HG03097 (cell line): ENCODE measurements at regions not wholly inside any gene's neighbourhood (a gene's known extent, or its start where the extent isn't known, plus 50 kb on each side); places are given as distances from the start of the nearest gene placed in this dataset.

Experiments used
- ATAC-seq: cut with Tn5 transposase; IDR thresholded peaks from one replicate; pipeline ENCODE4 v1.9.1; 2021; ENCODE audit not compliant: unreplicated experiment, low FRiP score

DNA sequence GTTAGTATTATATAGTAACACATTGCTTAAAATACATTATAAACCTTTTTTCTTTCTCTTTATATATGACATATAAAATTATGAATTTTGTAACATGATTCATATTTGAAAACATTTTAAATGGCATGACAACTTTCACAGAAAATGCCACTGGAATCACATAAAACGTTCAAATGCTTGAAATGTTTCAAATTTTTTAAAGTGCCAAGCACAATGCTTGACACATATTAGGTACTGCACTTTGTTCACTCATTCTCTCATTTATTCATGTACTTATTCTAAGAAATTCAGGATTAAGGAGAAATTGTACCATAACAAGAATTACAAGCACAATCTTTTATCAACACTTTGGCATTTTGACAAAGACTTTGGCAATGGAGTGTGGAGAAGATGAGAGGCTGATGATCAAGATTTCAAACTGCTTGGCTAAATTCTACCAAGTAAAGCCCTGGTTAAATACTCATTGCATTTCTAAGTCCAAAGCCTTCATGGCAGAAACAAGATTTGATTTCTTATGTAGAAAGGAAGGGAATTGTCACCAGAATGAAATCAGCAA lies 232.2 kb downstream of the C12orf50 start:
- no peak for ATAC-seq

DNA sequence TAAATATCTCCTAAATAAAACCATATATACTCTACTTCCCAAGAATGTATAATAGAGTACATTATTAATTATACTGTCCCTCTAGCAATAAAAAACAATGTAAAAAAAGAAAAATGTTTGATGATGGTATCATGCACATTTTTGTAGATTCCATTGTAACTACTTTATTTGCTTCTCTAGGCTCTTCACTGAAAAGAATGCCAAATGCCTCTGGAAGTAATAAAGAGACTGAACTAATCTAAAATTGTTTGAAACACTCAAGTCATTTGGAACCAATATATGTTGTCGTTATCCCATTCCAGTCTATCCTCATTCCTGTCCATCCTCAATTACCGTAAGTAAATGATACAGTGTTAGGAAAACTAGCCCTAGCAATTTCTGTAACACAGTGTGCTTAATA lies 233.6 kb downstream of the C12orf50 start:
- no peak for ATAC-seq

DNA sequence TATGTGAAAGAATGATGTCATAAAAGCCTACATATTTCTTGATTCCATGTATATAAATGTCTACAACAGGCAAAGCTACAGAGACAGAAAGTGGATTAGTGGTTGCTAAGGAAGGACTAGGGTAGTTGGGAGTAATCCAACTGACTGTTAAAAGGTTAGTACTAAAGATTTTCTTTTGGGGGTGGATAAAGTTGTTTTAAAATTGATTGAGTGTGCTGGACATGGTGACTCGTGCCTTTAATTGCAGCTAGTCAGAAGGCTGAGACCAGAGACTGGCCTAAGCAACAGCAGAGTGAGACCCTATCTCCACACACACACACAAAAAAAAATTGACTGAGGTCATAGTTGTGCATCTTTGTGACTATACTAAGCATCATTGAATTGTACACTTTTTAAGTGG lies 234.3 kb downstream of the C12orf50 start:
- ATAC-seq, result no peak

DNA sequence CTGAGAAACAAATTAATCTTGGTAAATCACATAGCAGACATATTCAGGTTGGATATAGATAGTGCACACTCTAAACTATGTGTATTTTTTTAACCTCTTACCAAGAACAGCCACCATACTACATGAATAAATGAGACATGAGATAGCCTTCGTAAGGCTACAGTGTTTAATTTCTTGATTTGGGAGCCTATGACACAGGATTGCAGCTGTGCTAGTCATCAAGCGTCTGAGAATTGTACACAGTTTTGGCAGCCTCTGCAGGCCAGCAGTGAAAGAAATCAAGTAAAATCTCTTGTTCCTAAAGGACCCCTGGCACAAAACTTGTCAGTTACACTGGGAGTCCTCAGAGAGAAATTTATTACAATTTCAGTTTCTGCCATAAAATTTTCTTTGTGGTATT lies 236.1 kb downstream of the C12orf50 start:
- no peak for ATAC-seq

DNA sequence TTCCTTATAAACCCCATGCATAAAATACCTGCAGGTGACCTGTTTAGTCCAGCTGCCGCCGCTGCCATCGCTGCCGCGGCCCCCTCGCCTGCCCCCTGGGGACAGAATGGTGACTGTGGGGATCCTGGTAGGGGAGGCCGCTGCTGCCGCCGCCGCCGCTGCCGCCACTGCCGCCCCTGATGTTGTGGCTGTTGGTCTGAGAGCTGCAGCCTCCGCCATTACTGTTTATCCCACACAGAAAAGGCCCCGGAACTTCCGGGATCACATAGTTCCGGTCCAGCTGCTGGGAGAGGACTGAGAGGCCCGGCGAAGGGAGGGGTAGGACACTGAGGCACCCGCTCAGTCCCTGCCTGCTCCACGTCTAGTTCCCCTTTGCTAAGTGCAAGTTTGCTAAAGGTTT lies 244.9 kb downstream of the C12orf50 start:
- no peak for ATAC-seq

DNA sequence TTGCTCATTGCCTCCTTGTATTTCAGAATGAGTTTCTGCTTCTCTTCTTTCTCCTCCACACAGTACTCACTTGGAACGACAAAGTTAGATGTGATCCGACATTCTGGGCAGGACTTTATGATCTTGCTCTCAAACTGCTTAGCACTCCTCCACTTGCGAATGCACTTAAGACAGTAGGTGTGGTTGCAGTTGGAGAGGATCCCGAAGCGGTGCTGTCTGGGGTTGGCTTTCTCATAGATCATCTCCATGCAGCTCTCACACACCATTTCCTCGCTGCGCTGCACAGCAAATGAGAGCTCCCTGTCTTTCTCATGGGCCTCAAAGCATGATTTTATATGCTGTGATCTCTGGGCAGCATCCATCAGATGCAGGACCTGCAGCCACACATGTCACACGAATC lies 245.7 kb downstream of the C12orf50 start:
- no peak for ATAC-seq

DNA sequence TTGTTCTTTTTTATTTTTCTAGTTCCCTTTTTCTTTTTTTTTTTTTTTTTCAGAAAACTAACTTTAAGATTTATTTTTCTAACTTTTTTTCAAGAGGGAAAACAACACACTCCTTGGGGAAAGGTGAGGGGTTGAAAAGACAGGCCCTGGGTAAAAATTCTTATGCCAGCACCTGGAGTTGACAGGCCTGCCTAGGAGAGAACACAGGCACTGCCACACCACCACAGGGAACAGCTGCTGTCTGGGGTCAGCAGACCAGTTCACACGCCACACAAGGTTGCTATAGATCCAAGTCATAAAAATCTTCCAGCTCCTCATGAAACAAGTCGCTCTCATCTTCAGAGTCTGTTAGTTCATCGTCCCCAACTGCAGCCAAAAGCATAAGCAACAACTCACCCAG lies 246.4 kb downstream of the C12orf50 start:
- ATAC-seq, result no peak

DNA sequence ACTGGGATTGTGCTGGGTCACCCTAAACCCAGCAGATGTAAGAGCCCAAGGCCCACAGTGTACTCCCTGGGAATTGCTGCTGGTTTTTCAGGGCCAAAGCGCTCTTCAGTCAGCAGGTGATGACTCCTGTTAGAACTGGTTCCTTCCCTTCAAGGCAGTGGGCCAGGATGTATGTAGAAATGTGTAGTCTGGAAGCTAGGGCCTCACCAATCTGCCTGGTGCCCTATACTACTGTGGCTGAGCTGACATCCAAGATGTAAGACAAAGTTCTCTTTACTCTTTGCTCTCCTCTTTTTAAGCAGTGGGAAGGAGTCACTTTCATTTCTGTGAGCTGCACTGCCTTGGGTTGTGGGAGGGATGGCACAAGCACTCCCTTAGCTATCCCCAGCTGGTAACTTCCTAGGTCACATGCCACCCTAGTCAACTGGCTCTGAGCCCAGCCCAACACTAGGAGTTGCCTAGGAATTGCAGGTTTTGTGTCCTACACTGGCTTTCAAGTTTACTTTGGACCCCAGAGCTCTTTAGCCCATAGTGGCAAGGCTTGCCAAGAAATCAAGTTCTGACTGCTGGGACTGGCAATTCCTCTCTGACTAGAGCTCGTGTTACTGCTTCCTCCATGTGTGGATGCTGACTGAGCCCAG lies 249.2 kb downstream of the C12orf50 start:
- no peak for ATAC-seq

DNA sequence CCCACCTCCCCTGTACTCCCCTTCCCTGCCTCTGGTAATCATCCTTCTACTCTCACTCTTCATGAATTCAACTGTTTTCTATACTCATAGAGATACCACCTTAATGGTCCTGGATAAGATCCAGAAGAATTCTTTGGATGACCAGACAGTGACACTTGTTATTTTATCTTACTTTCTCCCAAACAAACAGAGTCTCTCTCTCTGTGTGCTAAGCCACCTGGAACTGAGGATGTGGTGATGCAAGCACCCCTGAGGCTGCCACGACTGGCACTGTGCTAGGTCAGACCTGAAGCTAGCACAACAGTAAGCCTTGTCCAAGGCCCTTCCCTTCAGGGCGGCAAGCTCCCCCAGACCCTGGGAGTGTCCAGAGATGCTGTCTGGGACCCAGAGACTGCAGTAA lies 250.2 kb downstream of the C12orf50 start:
- ATAC-seq, result no peak

DNA sequence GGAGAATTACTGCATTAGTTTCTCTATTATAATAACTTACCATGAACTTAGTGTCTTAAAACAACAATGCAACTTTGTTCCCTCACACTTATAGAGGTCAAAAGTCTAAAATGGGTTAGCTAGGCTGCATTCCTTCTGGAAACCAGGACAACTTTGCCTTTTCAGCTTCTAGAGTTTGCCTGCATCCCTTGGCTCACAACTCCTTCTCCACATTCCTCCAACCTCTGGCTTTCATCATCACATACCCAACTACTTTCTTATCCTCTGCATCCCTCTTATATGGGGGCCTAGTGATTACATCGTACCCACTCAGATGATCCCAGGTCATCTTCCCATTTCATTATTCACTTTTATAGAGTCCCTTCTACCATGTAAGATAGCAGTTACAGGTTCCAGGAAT lies 251.1 kb downstream of the C12orf50 start:
- no peak for ATAC-seq

DNA sequence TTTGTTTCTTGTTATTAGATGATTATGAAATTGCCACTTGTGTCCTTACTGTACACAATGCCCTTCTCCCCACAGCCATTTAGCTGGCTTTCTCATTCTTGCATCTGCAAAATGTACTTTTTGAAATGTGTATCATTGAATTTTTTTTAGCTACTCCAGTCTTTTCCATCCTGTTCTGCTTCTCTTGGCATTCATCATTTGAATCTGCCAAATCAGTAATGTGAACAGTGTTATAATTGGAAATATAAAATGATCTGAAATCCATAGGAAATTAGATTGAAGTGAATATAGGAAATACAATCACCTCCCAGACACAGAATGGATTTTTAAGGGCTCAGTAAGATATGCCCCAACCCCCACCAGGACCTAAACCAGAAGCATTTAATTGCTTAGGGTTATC lies 253.4 kb downstream of the C12orf50 start:
- ATAC-seq, result no peak

DNA sequence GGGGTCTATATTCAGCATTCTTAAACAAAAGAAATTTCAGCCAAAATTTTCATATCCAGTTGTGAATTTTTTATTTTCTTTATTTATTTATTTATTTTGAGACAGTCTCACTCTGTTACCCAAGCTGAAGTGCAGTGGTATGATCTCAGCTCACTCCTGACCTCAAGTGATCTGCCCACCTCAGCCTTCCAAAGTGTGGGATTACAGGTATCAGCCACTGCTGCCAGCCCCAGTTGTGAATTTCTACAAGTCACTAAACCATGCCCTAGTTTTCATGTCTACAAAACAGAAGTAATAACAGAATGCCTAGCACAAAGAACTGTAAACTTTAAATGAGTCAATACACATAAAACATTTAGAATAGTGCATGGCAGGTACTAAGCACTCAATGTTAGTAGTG lies 254.2 kb downstream of the C12orf50 start:
- ATAC-seq, result no peak

DNA sequence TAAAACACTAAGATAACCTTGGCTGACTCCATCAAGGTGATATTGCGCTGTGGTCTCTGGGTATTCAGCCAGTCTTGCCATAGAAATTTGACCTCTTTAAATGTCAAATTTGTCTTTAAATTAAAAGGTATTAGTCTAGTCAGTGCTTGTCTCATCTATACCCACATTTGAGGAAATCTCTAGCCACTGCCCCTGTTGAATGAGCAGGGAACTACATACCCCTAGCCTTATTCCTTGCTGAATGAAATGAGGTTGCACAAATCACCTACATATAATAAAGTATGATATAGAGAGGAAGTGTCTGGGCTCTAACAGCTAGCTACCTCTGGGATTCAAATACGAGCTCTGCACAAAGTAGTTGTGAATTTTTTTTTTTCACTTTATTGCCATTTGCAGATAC lies 256.8 kb downstream of the C12orf50 start:
- no peak for ATAC-seq

DNA sequence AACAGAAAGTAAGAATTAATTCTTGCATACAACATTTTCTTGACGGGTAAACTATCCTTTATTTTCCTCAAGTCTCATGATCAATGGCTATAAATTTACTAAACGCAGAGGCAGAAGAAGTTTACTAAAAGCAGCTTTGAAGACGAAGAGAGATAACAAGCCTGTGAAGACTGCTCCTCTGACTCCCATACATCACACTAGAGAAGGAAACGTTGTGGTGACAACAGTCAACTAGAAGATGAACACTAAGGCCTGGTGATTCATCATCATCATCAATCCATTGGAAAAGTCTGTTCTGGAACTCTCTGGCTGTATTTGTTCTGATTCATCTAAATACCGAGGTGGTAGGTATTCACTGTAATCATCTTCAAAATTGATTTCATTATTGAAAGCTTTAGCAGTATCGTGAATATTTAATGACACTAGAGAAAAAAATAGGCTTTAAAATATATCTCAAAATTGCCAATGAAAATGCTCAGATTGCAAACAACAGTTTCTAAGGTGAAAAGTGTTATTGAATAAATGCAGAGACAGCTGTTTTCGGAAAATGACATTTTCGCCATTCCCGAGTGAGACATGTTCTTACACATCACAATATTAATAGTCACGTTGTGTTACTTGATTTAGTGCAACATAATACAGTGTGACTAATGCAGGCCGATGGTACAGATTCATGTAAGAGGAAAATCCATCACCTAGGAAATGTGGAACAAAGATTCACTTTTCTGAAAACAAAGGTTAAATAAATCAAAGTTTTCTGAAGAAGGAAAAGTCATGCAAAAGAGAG lies 260.5 kb downstream of the C12orf50 start:
- no peak for ATAC-seq

DNA sequence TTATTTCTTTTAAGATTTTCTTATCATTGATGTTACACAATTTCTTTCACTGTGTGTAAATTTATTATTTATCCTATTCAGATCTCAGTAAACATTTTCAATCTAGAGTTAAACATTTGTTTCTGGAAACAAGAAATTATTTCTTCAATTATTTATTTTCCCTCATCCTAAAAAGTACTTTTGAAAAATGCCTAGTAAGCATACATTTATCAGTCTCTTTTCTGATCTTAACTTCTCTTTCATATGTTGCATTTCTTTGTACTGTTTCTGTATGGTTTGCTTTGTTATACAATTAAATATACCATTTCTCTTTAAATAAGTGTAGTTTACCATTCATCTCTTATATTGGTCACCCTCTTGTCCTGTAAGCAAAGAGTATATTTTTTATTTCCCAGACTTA lies 263.2 kb downstream of the C12orf50 start:
- ATAC-seq, result no peak

DNA sequence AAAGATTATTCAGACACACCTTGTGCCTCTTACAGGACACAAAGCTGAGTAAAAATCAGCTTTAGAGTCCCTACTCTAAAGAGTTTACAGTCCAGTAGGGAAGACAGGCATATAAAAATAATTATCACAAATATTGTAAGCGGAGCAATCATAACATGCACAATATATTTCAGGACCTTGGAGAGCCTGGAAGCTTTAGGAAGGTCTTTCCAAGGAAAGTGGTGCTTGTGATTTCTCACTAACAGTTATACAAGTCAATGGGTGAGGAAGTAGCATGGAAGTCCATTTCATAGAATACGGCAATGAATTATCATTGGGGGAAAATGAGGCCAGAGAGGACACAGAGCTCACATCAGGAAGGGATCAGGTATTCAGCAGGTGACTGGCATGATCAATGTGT lies 268.3 kb downstream of the C12orf50 start:
- no peak for ATAC-seq

DNA sequence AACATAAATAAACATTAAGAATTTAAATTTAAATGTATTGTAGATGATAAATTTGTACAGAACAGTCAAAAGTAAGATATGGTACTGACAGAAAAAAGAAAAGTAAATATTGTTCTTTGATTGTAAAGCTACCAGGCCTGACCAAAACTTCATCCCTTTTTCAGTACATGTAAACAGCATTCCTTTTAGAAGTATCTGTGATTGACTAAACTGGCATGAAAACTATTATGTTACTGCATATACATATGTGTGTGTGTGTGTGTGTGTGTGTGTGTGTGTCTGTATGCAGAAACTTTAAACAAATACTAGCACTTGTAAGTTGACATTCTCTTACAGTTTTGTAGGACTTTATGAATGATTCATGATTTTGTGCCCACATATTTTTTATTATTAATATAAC lies 270.9 kb downstream of the C12orf50 start:
- ATAC-seq, result no peak

DNA sequence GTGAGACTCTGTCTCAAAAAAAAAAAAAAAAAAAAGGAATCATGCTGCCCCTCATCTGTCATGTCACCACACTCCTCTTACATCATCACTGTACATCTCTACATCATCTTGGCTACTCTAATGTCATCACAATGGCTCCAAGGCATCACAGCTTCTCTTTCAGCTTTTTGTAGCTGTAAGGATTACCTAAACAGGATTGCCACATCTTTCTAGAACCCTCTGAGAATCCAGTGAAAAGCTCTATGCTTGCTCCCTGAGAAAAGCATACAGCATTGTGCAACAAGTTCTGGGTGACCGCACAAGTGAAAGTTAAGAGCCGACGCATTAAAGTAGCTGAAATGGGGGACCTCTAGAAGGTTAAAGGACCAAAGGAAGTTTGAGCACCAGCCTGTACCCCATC lies 272.5 kb downstream of the C12orf50 start:
- no peak for ATAC-seq

DNA sequence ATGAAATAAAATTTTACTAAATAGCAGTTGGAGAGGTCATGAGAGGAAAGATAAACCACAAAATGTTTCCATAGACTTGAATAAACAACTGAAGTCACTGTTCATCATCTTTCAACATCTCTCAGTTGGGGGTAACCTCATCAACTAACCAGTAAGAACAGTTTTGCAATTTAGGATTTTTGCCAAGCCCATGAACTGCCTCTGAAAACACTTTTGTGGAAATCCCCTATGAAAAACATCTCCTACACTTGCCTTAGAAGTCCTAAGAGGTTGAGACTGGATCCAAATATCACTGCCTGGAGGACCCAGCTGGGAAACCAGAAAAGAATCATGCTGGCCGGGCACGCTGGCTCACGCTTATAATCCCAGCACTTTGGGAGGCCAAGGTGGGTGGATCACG lies 273.1 kb downstream of the C12orf50 start:
- ATAC-seq, result no peak

DNA sequence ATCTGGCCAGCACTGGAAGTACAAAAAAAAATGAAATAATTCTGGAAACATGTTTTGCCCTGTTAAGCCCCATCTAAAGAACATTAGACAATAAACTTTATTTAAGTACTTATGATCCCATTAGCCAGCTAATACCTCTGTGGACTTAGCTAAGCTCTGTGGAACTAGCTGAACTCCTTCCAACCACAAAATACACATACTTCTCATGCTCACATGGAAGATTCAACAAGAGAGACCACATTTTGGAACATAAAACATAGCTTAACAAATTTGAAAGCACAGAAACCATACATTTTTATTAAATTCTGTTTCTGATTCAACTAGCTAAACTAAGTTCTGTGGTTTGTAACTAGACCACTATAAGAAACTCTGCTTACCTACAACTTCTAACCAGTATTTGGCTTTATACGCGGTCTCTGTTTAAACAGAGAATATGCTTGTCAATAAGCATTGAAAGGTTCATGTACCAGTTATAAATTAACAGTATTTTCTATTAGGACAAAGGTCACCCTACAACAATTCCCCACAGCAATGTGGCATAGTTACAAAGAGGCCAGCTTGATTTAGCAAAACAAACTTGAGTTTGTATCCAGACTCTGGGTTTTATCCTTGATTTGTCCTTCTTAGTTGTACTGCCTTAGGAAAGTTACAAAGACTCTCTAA lies 300.1 kb downstream of the C12orf50 start:
- no peak for ATAC-seq

DNA sequence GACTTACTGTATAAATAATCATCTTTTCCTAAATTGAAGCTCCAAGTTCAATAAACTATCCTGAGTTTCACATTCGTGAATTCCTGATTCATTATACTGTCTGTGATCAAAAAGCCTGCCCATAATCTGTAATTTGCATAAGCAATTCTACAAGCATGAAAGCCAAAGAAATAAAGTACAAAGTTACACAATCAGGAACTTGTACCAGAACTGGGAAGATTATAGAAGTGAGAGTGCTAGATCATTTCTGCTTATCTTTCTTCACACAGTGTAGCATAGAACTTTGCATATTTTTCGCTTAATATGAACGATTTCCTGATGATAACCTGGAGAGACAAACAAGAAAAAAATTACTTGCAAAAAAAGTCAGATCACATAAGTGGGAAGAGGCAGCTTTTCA lies 308.2 kb downstream of the C12orf50 start:
- ATAC-seq, result no peak

DNA sequence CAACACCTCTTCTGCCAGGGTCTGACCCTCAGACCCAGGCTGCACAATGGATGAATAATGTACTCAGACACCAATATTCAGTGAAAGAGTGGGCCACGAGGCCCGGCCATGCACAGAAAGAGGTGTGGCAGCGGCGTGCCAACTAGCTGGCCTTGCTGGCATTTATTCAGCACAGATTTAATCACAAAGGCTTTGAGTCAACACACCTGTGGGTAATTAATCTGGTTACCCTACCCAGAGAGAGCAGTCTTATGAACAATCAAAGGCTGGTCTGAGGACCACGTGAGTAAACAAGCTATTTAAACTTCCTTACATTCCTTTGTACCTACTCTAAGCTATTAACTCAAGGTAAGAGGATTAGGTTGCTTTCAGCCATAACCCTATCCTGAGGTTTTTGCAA lies 324.8 kb downstream of the C12orf50 start:
- ATAC-seq, result no peak
